ENCODE measurements at regions not wholly inside any gene's neighbourhood (a gene's known extent, or its start where the extent isn't known, plus 50 kb on each side); places are given as distances from the start of the nearest gene placed in this dataset.

GRCh38 chr7:3106361-3106826 is 62.7 kb upstream of the CARD11 start:
- TF ChIP-seq POLR2A (IDR thresholded peaks at IDR 0.05) = no peak
- no peak for TF ChIP-seq CTCF (IDR thresholded peaks at IDR 0.05)
- no peak for TF ChIP-seq POLR2AphosphoS5 (IDR thresholded peaks at IDR 0.05)
